H1 (cell line): ENCODE measurements at regions not wholly inside any gene's neighbourhood (a gene's known extent, or its start where the extent isn't known, plus 50 kb on each side); places are given as distances from the start of the nearest gene placed in this dataset.

ENCODE experiments used
- EZH2 ChIP-seq: fragments of 200-600 bp; sonication (generic); IDR thresholded peaks from 2 replicates; pipeline ENCODE4 v1.7.1; 2012; ENCODE audit warnings: low read depth, mild to moderate bottlenecking, moderate library complexity, low read length, inconsistent platforms; ENCODE audit not compliant: severe bottlenecking
- JUN ChIP-seq: IDR thresholded peaks from 2 replicates; pipeline ENCODE4 v1.6.1; 2011; ENCODE audit warnings: low read depth, mild to moderate bottlenecking, improper control_type of control experiment, low read length
- POLR2A ChIP-seq, 2 experiments: IDR thresholded peaks; 1 replicate in 1 of 2; 2 replicates in 1 of 2; pipeline ENCODE4 v1.6.1; 2011; ENCODE audit warnings: low read depth in 2 of 2, low read length in 2 of 2, mild to moderate bottlenecking in 2 of 2; ENCODE audit errors: control extremely low read depth in 1 of 2
- POLR2AphosphoS5 ChIP-seq: IDR thresholded peaks from 2 replicates; pipeline ENCODE4 v1.6.1; 2011; ENCODE audit warnings: low read depth, low read length
- RAD21 ChIP-seq, 2 experiments: IDR thresholded peaks in 1 of 2; conservative IDR thresholded peaks in 1 of 2; 2 replicates each; pipeline ENCODE4 v1.6.1; 2011; ENCODE audit warnings: low read depth in 2 of 2, low read length in 2 of 2, improper control_type of control experiment in 1 of 2, inconsistent platforms in 1 of 2, mild to moderate bottlenecking in 1 of 2, moderate library complexity in 1 of 2
- SIX5 ChIP-seq: IDR thresholded peaks from 2 replicates; pipeline ENCODE4 v1.6.1; 2011; ENCODE audit warnings: mild to moderate bottlenecking, low read depth, low read length
- SUZ12 ChIP-seq: fragments of 200-600 bp; sonication (generic); IDR thresholded peaks from 2 replicates; pipeline ENCODE4 v1.6.1; 2012; ENCODE audit warnings: mild to moderate bottlenecking, inconsistent platforms, low read length, moderate library complexity, mixed read lengths
- YY1 ChIP-seq: IDR thresholded peaks from 2 replicates; pipeline ENCODE4 v1.6.1; 2011; ENCODE audit warnings: low read depth, mild to moderate bottlenecking, low read length
- TF ChIP-seq, protein P1 (sequence below), 3 experiments: IDR thresholded peaks; 1 replicate in 2 of 3; 2 replicates in 1 of 3; pipeline versions ENCODE4 v1.5.1 to v1.6.1; 2011; ENCODE audit warnings: low read length in 3 of 3, mild to moderate bottlenecking in 3 of 3, inconsistent platforms in 2 of 3, low read depth in 1 of 3, moderate library complexity in 1 of 3; ENCODE audit not compliant: insufficient read depth in 1 of 3; ENCODE audit errors: control extremely low read depth in 1 of 3

DNA sequence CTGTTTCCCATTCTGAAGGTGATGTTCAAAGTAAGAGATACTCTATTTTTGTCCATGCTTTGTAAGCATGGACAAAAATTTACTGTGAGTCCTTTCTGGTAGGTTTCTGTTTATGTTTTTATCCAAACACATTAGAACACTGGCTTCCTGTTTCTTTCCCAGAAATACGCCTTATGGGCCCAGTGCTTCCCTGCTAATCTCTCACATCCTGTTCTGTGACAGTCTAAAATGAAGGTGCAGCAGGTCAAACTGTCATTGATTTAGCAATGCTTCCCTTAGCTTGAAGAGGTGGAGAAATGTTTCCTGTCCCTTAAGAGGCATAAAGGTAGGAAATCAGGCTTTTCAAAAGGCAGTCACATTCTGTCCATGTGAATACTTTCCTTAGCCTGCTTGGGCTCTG is 305.6 kb downstream of the RPS29 start:
- TF ChIP-seq, protein P1, sequence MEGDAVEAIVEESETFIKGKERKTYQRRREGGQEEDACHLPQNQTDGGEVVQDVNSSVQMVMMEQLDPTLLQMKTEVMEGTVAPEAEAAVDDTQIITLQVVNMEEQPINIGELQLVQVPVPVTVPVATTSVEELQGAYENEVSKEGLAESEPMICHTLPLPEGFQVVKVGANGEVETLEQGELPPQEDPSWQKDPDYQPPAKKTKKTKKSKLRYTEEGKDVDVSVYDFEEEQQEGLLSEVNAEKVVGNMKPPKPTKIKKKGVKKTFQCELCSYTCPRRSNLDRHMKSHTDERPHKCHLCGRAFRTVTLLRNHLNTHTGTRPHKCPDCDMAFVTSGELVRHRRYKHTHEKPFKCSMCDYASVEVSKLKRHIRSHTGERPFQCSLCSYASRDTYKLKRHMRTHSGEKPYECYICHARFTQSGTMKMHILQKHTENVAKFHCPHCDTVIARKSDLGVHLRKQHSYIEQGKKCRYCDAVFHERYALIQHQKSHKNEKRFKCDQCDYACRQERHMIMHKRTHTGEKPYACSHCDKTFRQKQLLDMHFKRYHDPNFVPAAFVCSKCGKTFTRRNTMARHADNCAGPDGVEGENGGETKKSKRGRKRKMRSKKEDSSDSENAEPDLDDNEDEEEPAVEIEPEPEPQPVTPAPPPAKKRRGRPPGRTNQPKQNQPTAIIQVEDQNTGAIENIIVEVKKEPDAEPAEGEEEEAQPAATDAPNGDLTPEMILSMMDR (IDR thresholded peaks at IDR 0.05; ENCODE audit: control extremely low read depth in 1 of 3, insufficient read depth in 1 of 3, low read depth in 1 of 3, low read length in 3 of 3) = no peak
- TF ChIP-seq SUZ12 = no peak
- TF ChIP-seq YY1 = no peak
- no peak for TF ChIP-seq POLR2A (IDR thresholded peaks at IDR 0.05; ENCODE audit: control extremely low read depth in 1 of 2, low read depth in 2 of 2, low read length in 2 of 2)
- TF ChIP-seq RAD21 (IDR thresholded peaks at IDR 0.05 in 1 of 2, conservative IDR thresholded peaks at IDR 0.05 in 1 of 2; ENCODE audit: low read depth in 2 of 2, low read length in 2 of 2) = no peak
- TF ChIP-seq JUN = no peak
- TF ChIP-seq POLR2AphosphoS5 = no peak
- TF ChIP-seq EZH2 = no peak
- TF ChIP-seq SIX5 = no peak
